ENCODE measurements at regions not wholly inside any gene's neighbourhood (a gene's known extent, or its start where the extent isn't known, plus 50 kb on each side); places are given as distances from the start of the nearest gene placed in this dataset.

DNA sequence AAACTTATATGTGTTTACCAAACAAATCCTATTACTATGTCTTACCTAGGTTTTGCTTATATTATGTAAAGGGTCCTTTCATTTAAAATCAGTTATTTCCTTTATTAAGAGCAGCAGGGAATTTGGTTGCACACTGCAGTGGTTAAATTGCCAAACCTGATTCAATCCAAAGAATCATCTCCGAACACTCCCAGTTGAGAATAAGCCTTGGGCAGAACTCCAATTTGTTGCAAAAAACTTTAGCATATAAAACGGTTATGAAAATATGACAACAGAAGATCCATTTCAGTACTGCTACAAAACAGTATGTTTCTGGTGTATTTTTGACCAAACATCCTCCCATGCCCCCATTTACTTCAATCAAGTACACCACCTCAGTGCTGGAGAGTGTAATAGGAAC is 587.0 kb upstream of the GRAMD2B start:
- Mint-ChIP-seq H3K9me3 (peaks cover 2 to 10% (median 3%) of the 10 kb centered on the region in 7 donors), H3K27me3 (no peaks in the 10 kb centered on the region), H3K4me1 (no peaks in the 10 kb centered on the region), H3K4me3 (no peak overlapping the region), H3K27ac (no peak overlapping the region), H3K36me3 (no peaks in the 10 kb centered on the region)
- no peaks in the 10 kb centered on the region for H3K4me1 ChIP-seq (ENCODE audit: control insufficient read depth, insufficient read depth, low read length, poor library complexity, severe bottlenecking)
- ATAC-seq (ENCODE audit: low read depth in 2 of 2), result no peak
- DNase-seq, result no peak
- peaks cover 0 to 2% of the 10 kb centered on the region in 2 experiments for H3K9me3 ChIP-seq (ENCODE audit: control insufficient read depth in 2 of 2, low read length in 2 of 2)
- H3K4me3 ChIP-seq (ENCODE audit: low read depth, low read length), result no peak overlapping the region
- no peak overlapping the region for H3K27ac ChIP-seq (ENCODE audit: insufficient read depth, low read length, poor library complexity, severe bottlenecking)
- no peaks in the 10 kb centered on the region for H3K27me3 ChIP-seq (ENCODE audit: control insufficient read depth, insufficient read depth, low read length)
- H3K36me3 ChIP-seq (ENCODE audit: control insufficient read depth, insufficient read depth, low read length), result no peaks in the 10 kb centered on the region

DNA sequence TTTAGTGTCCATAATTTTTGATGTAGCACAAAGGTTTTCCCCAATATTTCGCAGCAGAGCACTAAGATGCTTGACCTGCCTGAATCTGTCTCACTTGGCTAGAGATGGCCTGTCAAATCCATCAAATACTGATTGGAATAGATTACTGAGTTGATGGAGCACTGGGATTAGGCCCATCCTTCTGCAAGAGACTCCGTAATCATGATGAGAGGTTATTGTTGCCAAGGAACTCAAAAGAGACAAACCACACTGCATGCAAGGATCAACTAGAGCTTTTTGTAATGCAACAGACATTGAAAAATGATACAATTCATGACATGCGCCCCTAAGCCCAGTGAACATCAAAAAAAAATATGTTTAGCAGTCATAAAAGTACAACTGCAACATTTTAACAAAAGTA is 585.3 kb upstream of the GRAMD2B start:
- Mint-ChIP-seq H3K27ac (no peak overlapping the region), H3K27me3 (no peaks in the 10 kb centered on the region), H3K4me1 (no peaks in the 10 kb centered on the region), H3K36me3 (no peaks in the 10 kb centered on the region), H3K9me3 (peaks cover 3 to 17% (median 5%) of the 10 kb centered on the region in 7 donors), H3K4me3 (no peak overlapping the region)
- H3K27ac ChIP-seq (ENCODE audit: insufficient read depth, low read length, poor library complexity, severe bottlenecking), result no peak overlapping the region
- DNase-seq (no peak), ATAC-seq (ENCODE audit: low read depth in 2 of 2) (no peak)
- H3K4me3 ChIP-seq (ENCODE audit: low read depth, low read length), result no peak overlapping the region
- H3K9me3 ChIP-seq (ENCODE audit: control insufficient read depth in 2 of 2, low read length in 2 of 2), result peaks cover 0 to 2% of the 10 kb centered on the region in 2 experiments
- H3K4me1 ChIP-seq (ENCODE audit: control insufficient read depth, insufficient read depth, low read length, poor library complexity, severe bottlenecking), result no peaks in the 10 kb centered on the region
- no peaks in the 10 kb centered on the region for H3K27me3 ChIP-seq (ENCODE audit: control insufficient read depth, insufficient read depth, low read length)
- H3K36me3 ChIP-seq (ENCODE audit: control insufficient read depth, insufficient read depth, low read length), result no peaks in the 10 kb centered on the region

DNA sequence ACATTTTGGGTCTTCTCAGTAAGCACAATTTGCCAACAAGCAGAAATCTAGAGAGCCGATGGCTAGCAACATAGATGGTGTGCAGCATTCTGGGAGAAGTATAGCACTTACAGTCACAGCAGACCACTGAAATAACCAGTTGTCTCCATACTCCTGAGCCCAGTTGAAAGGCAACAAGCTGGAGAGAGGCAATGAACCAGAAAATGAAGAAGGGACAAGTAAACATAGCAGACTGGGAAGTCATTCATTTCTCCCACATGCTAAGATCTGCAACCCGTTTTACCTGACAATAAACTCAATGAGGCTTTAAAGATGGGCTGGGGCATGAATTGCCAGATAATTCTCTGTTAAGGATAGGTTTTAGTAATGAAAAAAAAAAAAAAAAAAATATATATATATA is 575.6 kb upstream of the GRAMD2B start:
- Mint-ChIP-seq H3K27me3 (no peaks in the 10 kb centered on the region), H3K27ac (no peak overlapping the region), H3K9me3 (peaks cover 1 to 31% (median 12%) of the 10 kb centered on the region in 7 donors), H3K4me1 (no peaks in the 10 kb centered on the region), H3K36me3 (no peaks in the 10 kb centered on the region), H3K4me3 (no peak overlapping the region)
- Histone ChIP-seq H3K27me3 (ENCODE audit: control insufficient read depth, insufficient read depth, low read length) (no peaks in the 10 kb centered on the region), H3K36me3 (ENCODE audit: control insufficient read depth, insufficient read depth, low read length) (no peaks in the 10 kb centered on the region), H3K9me3 (ENCODE audit: control insufficient read depth in 2 of 2, low read length in 2 of 2) (no peaks in the 10 kb centered on the region), H3K4me3 (ENCODE audit: low read depth, low read length) (no peak overlapping the region), H3K27ac (ENCODE audit: insufficient read depth, low read length, poor library complexity, severe bottlenecking) (no peak overlapping the region), H3K4me1 (ENCODE audit: control insufficient read depth, insufficient read depth, low read length, poor library complexity, severe bottlenecking) (no peaks in the 10 kb centered on the region)
- DNase-seq (no peak), ATAC-seq (ENCODE audit: low read depth in 2 of 2) (no peak)

DNA sequence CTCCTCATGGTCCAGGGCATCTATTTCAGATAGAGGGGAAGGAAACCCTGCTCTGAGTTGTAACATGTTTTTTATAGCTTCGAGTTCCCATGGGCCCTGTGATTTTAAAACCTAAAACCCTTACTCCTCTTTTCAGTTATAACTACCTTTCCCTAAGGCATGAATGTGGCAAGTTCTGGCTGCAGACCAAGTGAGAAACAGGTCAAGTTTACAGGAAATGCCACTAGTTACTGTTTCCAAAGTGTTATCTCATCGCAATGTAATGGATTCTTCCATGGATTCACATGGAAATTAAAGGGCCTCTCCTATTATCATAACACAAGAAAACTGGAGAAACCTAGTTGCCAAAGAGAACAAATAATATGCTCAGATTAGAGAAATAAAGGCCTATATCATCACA is 574.5 kb upstream of the GRAMD2B start:
- Mint-ChIP-seq H3K27me3 (no peaks in the 10 kb centered on the region), H3K4me1 (no peaks in the 10 kb centered on the region), H3K36me3 (no peaks in the 10 kb centered on the region), H3K27ac (no peak overlapping the region), H3K9me3 (peaks cover 1 to 26% (median 7%) of the 10 kb centered on the region in 7 donors), H3K4me3 (no peak overlapping the region)
- Histone ChIP-seq H3K4me1 (ENCODE audit: control insufficient read depth, insufficient read depth, low read length, poor library complexity, severe bottlenecking) (no peaks in the 10 kb centered on the region), H3K9me3 (ENCODE audit: control insufficient read depth in 2 of 2, low read length in 2 of 2) (no peaks in the 10 kb centered on the region), H3K27me3 (ENCODE audit: control insufficient read depth, insufficient read depth, low read length) (no peaks in the 10 kb centered on the region), H3K36me3 (ENCODE audit: control insufficient read depth, insufficient read depth, low read length) (no peaks in the 10 kb centered on the region), H3K27ac (ENCODE audit: insufficient read depth, low read length, poor library complexity, severe bottlenecking) (no peak overlapping the region), H3K4me3 (ENCODE audit: low read depth, low read length) (no peak overlapping the region)
- ATAC-seq (ENCODE audit: low read depth in 2 of 2) (no peak), DNase-seq (no peak)

DNA sequence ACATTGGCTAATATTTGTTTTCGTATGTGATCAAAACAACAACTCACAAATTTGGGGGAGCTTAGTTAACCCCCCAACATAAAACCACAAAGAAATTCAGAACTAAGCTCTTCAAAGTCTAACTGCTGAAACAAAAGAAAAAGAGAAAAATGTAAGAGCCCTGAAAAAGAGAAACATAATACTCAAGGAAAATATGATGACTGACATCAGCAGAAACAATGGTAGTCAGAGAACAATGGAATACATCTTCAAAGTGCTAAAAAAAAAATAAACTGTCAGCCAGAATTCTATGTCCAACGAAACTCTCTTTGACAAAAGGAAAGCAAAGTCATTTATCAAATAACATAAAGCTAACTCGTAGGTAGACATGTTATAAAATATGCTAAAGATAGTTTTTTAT is 566.3 kb upstream of the GRAMD2B start:
- Mint-ChIP-seq H3K27me3 (no peaks in the 10 kb centered on the region), H3K4me1 (no peaks in the 10 kb centered on the region), H3K36me3 (no peaks in the 10 kb centered on the region), H3K9me3 (peaks cover 0 to 34% (median 0%) of the 10 kb centered on the region in 7 donors), H3K27ac (no peak overlapping the region), H3K4me3 (no peak overlapping the region)
- no peak for DNase-seq
- ATAC-seq (ENCODE audit: low read depth in 2 of 2), result no peak
- no peaks in the 10 kb centered on the region for H3K4me1 ChIP-seq (ENCODE audit: control insufficient read depth, insufficient read depth, low read length, poor library complexity, severe bottlenecking)
- H3K9me3 ChIP-seq (ENCODE audit: control insufficient read depth in 2 of 2, low read length in 2 of 2), result no peaks in the 10 kb centered on the region
- H3K4me3 ChIP-seq (ENCODE audit: low read depth, low read length), result no peak overlapping the region
- no peaks in the 10 kb centered on the region for H3K36me3 ChIP-seq (ENCODE audit: control insufficient read depth, insufficient read depth, low read length)
- H3K27me3 ChIP-seq (ENCODE audit: control insufficient read depth, insufficient read depth, low read length), result no peaks in the 10 kb centered on the region
- H3K27ac ChIP-seq (ENCODE audit: insufficient read depth, low read length, poor library complexity, severe bottlenecking), result no peak overlapping the region

DNA sequence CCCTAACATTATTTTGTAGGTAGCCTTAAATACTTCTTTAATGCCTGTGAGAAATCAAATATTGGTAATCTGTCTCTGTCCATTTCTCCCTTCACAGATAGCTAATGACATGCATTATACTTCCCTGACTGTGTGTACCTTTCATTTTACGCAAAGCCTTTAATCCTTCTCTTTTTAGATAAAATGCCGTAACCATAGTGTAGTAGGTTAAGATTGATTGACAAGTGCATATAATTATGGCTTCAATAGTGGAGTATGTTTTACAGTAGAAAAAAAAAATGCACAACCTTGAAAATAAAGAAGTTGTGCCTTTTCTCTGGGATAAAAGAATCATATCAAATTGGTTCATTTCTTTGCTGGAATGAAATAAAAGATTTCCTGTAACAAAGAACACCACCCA is 559.6 kb upstream of the GRAMD2B start:
- no peaks in the 10 kb centered on the region for H3K36me3 Mint-ChIP-seq
- no peaks in the 10 kb centered on the region for H3K36me3 ChIP-seq (ENCODE audit: control insufficient read depth, insufficient read depth, low read length)
- H3K9me3 Mint-ChIP-seq, result peaks cover 0 to 19% (median 4%) of the 10 kb centered on the region in 7 donors
- H3K27me3 Mint-ChIP-seq, result no peaks in the 10 kb centered on the region
- DNase-seq (no peak), ATAC-seq (ENCODE audit: low read depth in 2 of 2) (no peak)
- no peak overlapping the region for H3K27ac Mint-ChIP-seq
- no peaks in the 10 kb centered on the region for H3K9me3 ChIP-seq (ENCODE audit: control insufficient read depth in 2 of 2, low read length in 2 of 2)
- no peaks in the 10 kb centered on the region for H3K4me1 Mint-ChIP-seq
- no peaks in the 10 kb centered on the region for H3K27me3 ChIP-seq (ENCODE audit: control insufficient read depth, insufficient read depth, low read length)
- no peak overlapping the region for H3K4me3 ChIP-seq (ENCODE audit: low read depth, low read length)
- no peak overlapping the region for H3K4me3 Mint-ChIP-seq
- H3K27ac ChIP-seq (ENCODE audit: insufficient read depth, low read length, poor library complexity, severe bottlenecking), result no peak overlapping the region
- no peaks in the 10 kb centered on the region for H3K4me1 ChIP-seq (ENCODE audit: control insufficient read depth, insufficient read depth, low read length, poor library complexity, severe bottlenecking)

DNA sequence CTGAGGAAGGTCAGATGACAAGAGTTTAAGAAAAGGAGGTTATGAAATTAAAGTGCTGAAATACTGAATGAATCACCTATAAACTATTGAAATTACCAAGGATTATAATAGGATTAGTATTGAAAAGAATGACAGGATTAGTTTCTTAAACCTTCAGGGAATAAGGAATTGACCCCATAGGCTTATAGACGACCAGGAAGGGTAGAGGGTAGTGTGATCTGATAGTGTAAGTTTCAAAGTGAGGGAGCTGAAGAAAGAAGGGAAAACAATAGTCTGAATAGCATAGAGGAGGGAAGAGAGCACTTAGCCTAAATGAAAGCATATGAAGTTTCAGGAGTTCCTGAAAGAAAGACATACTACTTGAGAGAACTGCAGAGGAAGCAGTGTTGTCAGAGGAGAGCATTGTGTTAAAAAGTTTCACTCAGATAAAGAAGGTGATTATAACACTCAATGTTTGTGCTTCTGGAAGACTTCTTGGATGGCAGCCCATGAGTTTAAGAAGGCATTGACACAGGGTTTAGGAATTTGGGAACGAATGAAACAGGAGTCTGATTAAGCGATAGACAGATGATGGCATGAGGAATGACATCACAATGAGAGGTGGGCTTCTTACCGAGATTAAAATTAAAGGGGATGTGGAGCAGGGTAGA is 557.9 kb upstream of the GRAMD2B start:
- no peak for ATAC-seq (ENCODE audit: low read depth in 2 of 2)
- no peaks in the 10 kb centered on the region for H3K27me3 Mint-ChIP-seq
- peaks cover 0 to 15% (median 4%) of the 10 kb centered on the region in 7 donors for H3K9me3 Mint-ChIP-seq
- no peaks in the 10 kb centered on the region for H3K4me1 Mint-ChIP-seq
- H3K27ac ChIP-seq (ENCODE audit: insufficient read depth, low read length, poor library complexity, severe bottlenecking), result no peak overlapping the region
- H3K27ac Mint-ChIP-seq, result no peak overlapping the region
- H3K4me3 Mint-ChIP-seq, result no peak overlapping the region
- H3K9me3 ChIP-seq (ENCODE audit: control insufficient read depth in 2 of 2, low read length in 2 of 2), result no peaks in the 10 kb centered on the region
- no peak for DNase-seq
- H3K4me1 ChIP-seq (ENCODE audit: control insufficient read depth, insufficient read depth, low read length, poor library complexity, severe bottlenecking), result no peaks in the 10 kb centered on the region
- H3K27me3 ChIP-seq (ENCODE audit: control insufficient read depth, insufficient read depth, low read length), result no peaks in the 10 kb centered on the region
- no peaks in the 10 kb centered on the region for H3K36me3 Mint-ChIP-seq
- no peak overlapping the region for H3K4me3 ChIP-seq (ENCODE audit: low read depth, low read length)
- H3K36me3 ChIP-seq (ENCODE audit: control insufficient read depth, insufficient read depth, low read length), result no peaks in the 10 kb centered on the region

DNA sequence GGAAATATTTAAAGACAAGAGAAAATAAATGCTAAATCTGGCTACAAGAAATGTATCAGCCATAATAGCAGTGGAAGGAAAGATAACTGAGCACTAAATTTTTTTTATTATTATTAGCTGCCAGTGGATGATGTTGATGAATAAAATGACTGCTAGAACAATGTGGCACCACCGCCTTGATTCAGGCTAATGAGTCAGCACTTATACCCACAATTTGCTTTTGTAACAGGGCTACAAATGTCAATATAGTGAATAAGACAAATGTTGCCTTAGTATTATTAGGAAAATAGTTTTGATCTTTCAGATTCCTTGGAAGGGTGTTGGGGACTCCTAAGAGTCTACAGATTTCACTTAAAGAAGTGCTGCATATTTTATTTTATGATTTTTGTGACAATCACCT is 555.2 kb upstream of the GRAMD2B start:
- Mint-ChIP-seq H3K9me3 (peaks cover 0 to 12% (median 1%) of the 10 kb centered on the region in 7 donors), H3K27me3 (no peaks in the 10 kb centered on the region), H3K27ac (no peak overlapping the region), H3K36me3 (no peaks in the 10 kb centered on the region), H3K4me1 (no peaks in the 10 kb centered on the region), H3K4me3 (no peak overlapping the region)
- Histone ChIP-seq H3K4me3 (ENCODE audit: low read depth, low read length) (no peak overlapping the region), H3K4me1 (ENCODE audit: control insufficient read depth, insufficient read depth, low read length, poor library complexity, severe bottlenecking) (no peaks in the 10 kb centered on the region), H3K27ac (ENCODE audit: insufficient read depth, low read length, poor library complexity, severe bottlenecking) (no peak overlapping the region), H3K36me3 (ENCODE audit: control insufficient read depth, insufficient read depth, low read length) (no peaks in the 10 kb centered on the region), H3K9me3 (ENCODE audit: control insufficient read depth in 2 of 2, low read length in 2 of 2) (peaks cover 0 to 3% of the 10 kb centered on the region in 2 experiments), H3K27me3 (ENCODE audit: control insufficient read depth, insufficient read depth, low read length) (no peaks in the 10 kb centered on the region)
- no peak for ATAC-seq (ENCODE audit: low read depth in 2 of 2)
- DNase-seq, result no peak
